ENCODE measurements at regions not wholly inside any gene's neighbourhood (a gene's known extent, or its start where the extent isn't known, plus 50 kb on each side); places are given as distances from the start of the nearest gene placed in this dataset.

DNA sequence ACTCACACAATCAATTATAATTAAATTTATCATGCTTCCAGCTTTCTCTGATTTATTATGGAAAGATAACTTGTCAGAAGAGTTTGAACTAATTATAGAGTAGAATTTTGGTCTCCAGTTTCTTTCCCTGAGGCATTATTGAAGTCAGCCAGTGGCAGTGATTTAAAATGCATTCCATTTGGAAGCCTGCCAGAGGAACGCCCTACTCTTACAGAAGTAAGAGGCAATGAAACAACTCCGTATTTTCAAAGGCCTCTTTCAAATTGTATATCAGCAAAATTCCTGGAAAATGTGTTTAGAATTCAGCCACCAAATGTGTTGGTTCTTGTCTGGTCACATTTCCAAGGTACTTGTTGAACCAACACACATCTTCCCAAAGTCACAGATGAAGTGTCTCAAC is 640.9 kb downstream of the SEMA5A start:
- Mint-ChIP-seq H3K4me1 (no peaks in the 10 kb centered on the region), H3K27ac (no peak overlapping the region), H3K9me3 (peaks cover 0 to 13% (median 6%) of the 10 kb centered on the region in 8 donors), H3K27me3 (no peaks in the 10 kb centered on the region), H3K36me3 (no peaks in the 10 kb centered on the region), H3K4me3 (no peak overlapping the region)
- ChIA-PET POLR2A (ENCODE audit: partially characterized antibody) (no interaction called here), CTCF (ENCODE audit: partially characterized antibody) (no interaction called here)
- no peak for DNase-seq
- H3K27me3 ChIP-seq (ENCODE audit: insufficient read depth, low read length) = no peaks in the 10 kb centered on the region
- H3K4me1 ChIP-seq (ENCODE audit: insufficient read depth, low read length) = no peaks in the 10 kb centered on the region
- H3K27ac ChIP-seq (ENCODE audit: low read depth, low read length) = no peak overlapping the region
- H3K36me3 ChIP-seq (ENCODE audit: insufficient read depth, low read length) = no peaks in the 10 kb centered on the region
- intact Hi-C loops (cut with micrococcal nuclease) = no loop called here
- H3K9me3 ChIP-seq (ENCODE audit: control insufficient read depth in 1 of 2, low read length in 2 of 2) = no peaks in the 10 kb centered on the region
- no peak overlapping the region for H3K4me3 ChIP-seq (ENCODE audit: low read length in 2 of 2)

GRCh38 chr5:8906303-8906967 is 639.4 kb downstream of the SEMA5A start:
- H3K4me3 Mint-ChIP-seq = no peak overlapping the region
- Histone ChIP-seq H3K27me3 (ENCODE audit: insufficient read depth, low read length) (no peaks in the 10 kb centered on the region), H3K36me3 (ENCODE audit: insufficient read depth, low read length) (no peaks in the 10 kb centered on the region), H3K27ac (ENCODE audit: low read depth, low read length) (no peak overlapping the region), H3K4me1 (ENCODE audit: insufficient read depth, low read length) (no peaks in the 10 kb centered on the region), H3K9me3 (ENCODE audit: control insufficient read depth in 1 of 2, low read length in 2 of 2) (no peaks in the 10 kb centered on the region), H3K4me3 (ENCODE audit: low read length in 2 of 2) (no peak overlapping the region)
- ChIA-PET CTCF (ENCODE audit: partially characterized antibody) (no interaction called here), POLR2A (ENCODE audit: partially characterized antibody) (no interaction called here)
- intact Hi-C loops (cut with micrococcal nuclease) = no loop called here
- no peaks in the 10 kb centered on the region for H3K27me3 Mint-ChIP-seq
- H3K4me1 Mint-ChIP-seq = no peaks in the 10 kb centered on the region
- H3K36me3 Mint-ChIP-seq = no peaks in the 10 kb centered on the region
- peaks cover 0 to 13% (median 6%) of the 10 kb centered on the region in 8 donors for H3K9me3 Mint-ChIP-seq
- H3K27ac Mint-ChIP-seq = no peak overlapping the region
- DNase-seq = no peak

DNA sequence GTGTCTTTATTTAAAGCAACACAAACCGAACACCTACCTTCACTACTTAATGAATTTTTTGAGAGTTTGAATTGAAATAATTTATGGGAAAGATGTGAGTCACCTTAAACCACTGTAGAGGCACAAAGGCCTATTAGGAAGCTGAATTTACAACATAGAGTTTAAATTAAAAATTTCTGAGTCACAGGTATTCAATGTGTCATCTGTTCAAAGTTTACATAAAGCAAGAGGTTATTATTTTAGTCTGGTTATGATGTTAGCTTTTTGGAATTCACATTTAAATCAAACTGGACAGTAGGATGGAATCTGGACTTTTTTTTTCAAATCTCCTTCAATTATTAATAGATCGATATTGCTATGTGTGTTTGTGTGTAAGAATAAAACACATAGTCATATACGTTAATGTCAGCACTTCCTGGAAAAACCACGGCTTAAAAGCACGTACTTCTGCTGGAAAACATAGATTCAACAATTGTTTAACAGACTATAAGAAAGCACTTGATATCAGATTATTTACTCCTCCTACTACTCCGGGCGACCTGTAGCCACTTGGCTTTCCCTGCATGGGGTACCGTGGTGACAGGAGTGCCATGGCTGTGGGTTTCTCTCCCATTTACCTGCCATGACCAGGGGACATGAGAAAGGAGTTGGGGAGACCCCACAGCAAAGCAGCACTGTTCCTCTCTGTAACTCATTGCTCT is 638.6 kb downstream of the SEMA5A start:
- Histone ChIP-seq H3K9me3 (ENCODE audit: control insufficient read depth in 1 of 2, low read length in 2 of 2) (no peaks in the 10 kb centered on the region), H3K4me1 (ENCODE audit: insufficient read depth, low read length) (no peaks in the 10 kb centered on the region), H3K36me3 (ENCODE audit: insufficient read depth, low read length) (no peaks in the 10 kb centered on the region), H3K4me3 (ENCODE audit: low read length in 2 of 2) (no peak overlapping the region), H3K27ac (ENCODE audit: low read depth, low read length) (no peak overlapping the region), H3K27me3 (ENCODE audit: insufficient read depth, low read length) (no peaks in the 10 kb centered on the region)
- Mint-ChIP-seq H3K9me3 (peaks cover 0 to 13% (median 6%) of the 10 kb centered on the region in 8 donors), H3K27me3 (no peaks in the 10 kb centered on the region), H3K36me3 (no peaks in the 10 kb centered on the region), H3K4me1 (no peaks in the 10 kb centered on the region), H3K4me3 (no peak overlapping the region), H3K27ac (no peak overlapping the region)
- ChIA-PET POLR2A (ENCODE audit: partially characterized antibody) (no interaction called here), CTCF (ENCODE audit: partially characterized antibody) (no interaction called here)
- intact Hi-C loops (cut with micrococcal nuclease) = no loop called here
- DNase-seq = no peak

- DNase-seq = no peak
- Histone ChIP-seq H3K4me3 (ENCODE audit: low read length in 2 of 2) (no peak overlapping the region), H3K36me3 (ENCODE audit: insufficient read depth, low read length) (no peaks in the 10 kb centered on the region), H3K9me3 (ENCODE audit: control insufficient read depth in 1 of 2, low read length in 2 of 2) (no peaks in the 10 kb centered on the region), H3K4me1 (ENCODE audit: insufficient read depth, low read length) (no peaks in the 10 kb centered on the region), H3K27me3 (ENCODE audit: insufficient read depth, low read length) (no peaks in the 10 kb centered on the region), H3K27ac (ENCODE audit: low read depth, low read length) (no peak overlapping the region)
- CTCF ChIA-PET (ENCODE audit: partially characterized antibody) = no interaction called here
- Mint-ChIP-seq H3K27me3 (no peaks in the 10 kb centered on the region), H3K9me3 (peaks cover 0 to 9% (median 5%) of the 10 kb centered on the region in 8 donors), H3K4me3 (no peak overlapping the region), H3K27ac (no peak overlapping the region), H3K4me1 (no peaks in the 10 kb centered on the region), H3K36me3 (no peaks in the 10 kb centered on the region)
- intact Hi-C loops (cut with micrococcal nuclease) = no loop called here
- POLR2A ChIA-PET (ENCODE audit: partially characterized antibody) = no interaction called here
Measured at GRCh38 chr5:8908055-8908683, 637.7 kb downstream of the SEMA5A start.

DNA sequence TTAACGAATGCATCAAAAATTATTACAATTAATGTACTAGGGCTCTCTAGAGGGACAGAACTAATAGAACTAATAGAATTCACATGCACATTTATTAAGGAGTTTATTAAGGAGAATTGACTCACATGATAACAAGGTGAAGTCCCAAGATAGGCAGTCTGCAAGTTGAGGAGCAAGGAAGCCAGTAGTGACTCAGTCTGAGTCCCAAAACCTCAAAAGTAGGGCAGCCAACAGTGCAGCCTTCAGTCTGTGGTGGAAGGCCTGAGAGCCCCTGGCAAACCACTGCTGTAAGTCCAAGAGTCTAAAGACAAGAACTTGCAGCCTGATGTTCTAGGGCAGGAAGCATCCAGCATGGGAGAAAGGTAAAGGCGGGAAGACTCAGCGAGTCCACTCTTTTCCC is 633.8 kb downstream of the SEMA5A start:
- ChIA-PET POLR2A (ENCODE audit: partially characterized antibody) (no interaction called here), CTCF (ENCODE audit: partially characterized antibody) (no interaction called here)
- DNase-seq = no peak
- Mint-ChIP-seq H3K4me3 (no peak overlapping the region), H3K27ac (no peak overlapping the region), H3K27me3 (no peaks in the 10 kb centered on the region), H3K9me3 (peaks cover 2 to 7% (median 5%) of the 10 kb centered on the region in 8 donors), H3K36me3 (no peaks in the 10 kb centered on the region), H3K4me1 (no peaks in the 10 kb centered on the region)
- intact Hi-C loops (cut with micrococcal nuclease) = no loop called here
- Histone ChIP-seq H3K27me3 (ENCODE audit: insufficient read depth, low read length) (no peaks in the 10 kb centered on the region), H3K36me3 (ENCODE audit: insufficient read depth, low read length) (no peaks in the 10 kb centered on the region), H3K4me1 (ENCODE audit: insufficient read depth, low read length) (no peaks in the 10 kb centered on the region), H3K9me3 (ENCODE audit: control insufficient read depth in 1 of 2, low read length in 2 of 2) (no peaks in the 10 kb centered on the region), H3K27ac (ENCODE audit: low read depth, low read length) (no peak overlapping the region), H3K4me3 (ENCODE audit: low read length in 2 of 2) (no peak overlapping the region)

DNA sequence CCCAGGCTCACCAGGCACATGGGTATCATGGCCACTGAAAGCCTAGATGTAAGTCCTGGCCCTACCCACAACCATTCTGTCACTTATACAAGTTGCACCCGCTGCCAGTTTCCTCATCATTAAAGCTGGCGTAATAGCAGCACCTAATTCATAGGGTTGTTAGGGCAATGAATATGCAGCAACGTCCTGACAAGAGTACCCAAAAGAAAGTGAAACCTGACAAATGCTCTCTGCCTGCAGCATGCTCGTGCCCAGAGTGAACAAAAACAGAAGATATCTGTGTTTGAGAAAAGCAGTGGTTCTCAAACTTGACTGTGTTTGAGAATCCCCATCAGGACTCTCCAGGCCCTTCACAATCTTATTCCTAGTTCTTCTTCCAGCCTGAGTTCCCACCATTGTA is 632.4 kb downstream of the SEMA5A start:
- no peaks in the 10 kb centered on the region for H3K36me3 ChIP-seq (ENCODE audit: insufficient read depth, low read length)
- H3K4me1 Mint-ChIP-seq = no peaks in the 10 kb centered on the region
- no peak overlapping the region for H3K4me3 ChIP-seq (ENCODE audit: low read length in 2 of 2)
- H3K27ac ChIP-seq (ENCODE audit: low read depth, low read length) = no peak overlapping the region
- no peaks in the 10 kb centered on the region for H3K36me3 Mint-ChIP-seq
- H3K27ac Mint-ChIP-seq = no peak overlapping the region
- POLR2A ChIA-PET (ENCODE audit: partially characterized antibody) = no interaction called here
- no peaks in the 10 kb centered on the region for H3K27me3 ChIP-seq (ENCODE audit: insufficient read depth, low read length)
- H3K27me3 Mint-ChIP-seq = no peaks in the 10 kb centered on the region
- no peak overlapping the region for H3K4me3 Mint-ChIP-seq
- intact Hi-C loops (cut with micrococcal nuclease) = no loop called here
- H3K9me3 Mint-ChIP-seq = peaks cover 2 to 14% (median 7%) of the 10 kb centered on the region in 8 donors
- no peaks in the 10 kb centered on the region for H3K4me1 ChIP-seq (ENCODE audit: insufficient read depth, low read length)
- DNase-seq = no peak
- no peaks in the 10 kb centered on the region for H3K9me3 ChIP-seq (ENCODE audit: control insufficient read depth in 1 of 2, low read length in 2 of 2)
- CTCF ChIA-PET (ENCODE audit: partially characterized antibody) = no interaction called here

- peaks cover 3 to 16% (median 6%) of the 10 kb centered on the region in 8 donors for H3K9me3 Mint-ChIP-seq
- POLR2A ChIA-PET (ENCODE audit: partially characterized antibody) = no interaction called here
- intact Hi-C loops (cut with micrococcal nuclease) = no loop called here
Measured at GRCh38 chr5:8919096-8919495, 626.8 kb downstream of the SEMA5A start.

More at GRCh38 chr5:8919096-8919495, 626.8 kb downstream of the SEMA5A start:
- H3K4me1 Mint-ChIP-seq = no peaks in the 10 kb centered on the region
- CTCF ChIA-PET (ENCODE audit: partially characterized antibody) = no interaction called here
- H3K27ac Mint-ChIP-seq = no peak overlapping the region
- no peaks in the 10 kb centered on the region for H3K27me3 Mint-ChIP-seq
- H3K4me3 ChIP-seq (ENCODE audit: low read length in 2 of 2) = no peak overlapping the region
- no peaks in the 10 kb centered on the region for H3K36me3 ChIP-seq (ENCODE audit: insufficient read depth, low read length)
- DNase-seq = no peak
- no peaks in the 10 kb centered on the region for H3K9me3 ChIP-seq (ENCODE audit: control insufficient read depth in 1 of 2, low read length in 2 of 2)
- H3K27me3 ChIP-seq (ENCODE audit: insufficient read depth, low read length) = no peaks in the 10 kb centered on the region
- H3K27ac ChIP-seq (ENCODE audit: low read depth, low read length) = no peak overlapping the region
- H3K4me1 ChIP-seq (ENCODE audit: insufficient read depth, low read length) = no peaks in the 10 kb centered on the region
- H3K36me3 Mint-ChIP-seq = no peaks in the 10 kb centered on the region
- no peak overlapping the region for H3K4me3 Mint-ChIP-seq

Measured in CD4-positive, alpha-beta memory T cell (primary cell).